IMR-90 (cell line): ENCODE measurements at regions not wholly inside any gene's neighbourhood (a gene's known extent, or its start where the extent isn't known, plus 50 kb on each side); places are given as distances from the start of the nearest gene placed in this dataset.

ENCODE experiments used
- ATAC-seq: fragments of 200-7000 bp; cut with Tn5 transposase; 2 replicates; pipeline ENCODE4 v1.9.1; 2020; ENCODE audit warnings: low read depth, mild to moderate bottlenecking, moderate library complexity
- BruUV-seq: library from RNA; stranded (reverse); fragments of 400-500 nt; replicated peaks from 2 replicates; lab custom pipeline; 2021; lab: Mats Ljungman, UMichigan
- CTCF ChIA-PET: fragments of 300-600 bp; formaldehyde crosslinking; extraction: SDS; loops from one replicate; lab custom pipeline; 2021; ENCODE audit warnings: antibody characterized with exemption; lab: Yijun Ruan, JAX
- POLR2A ChIA-PET: fragments of 300-600 bp; sonication (Branson Sonifier 250); formaldehyde crosslinking; loops from one replicate; lab custom pipeline; 2022; ENCODE audit warnings: antibody characterized with exemption; ENCODE audit not compliant: unreplicated experiment; lab: Charles Lee
- DNase-seq: peaks from one replicate; pipeline ENCODE4 v3.0.0; 2013
- H2AFZ ChIP-seq: replicated peaks from 2 replicates; pipeline ENCODE3; 2013; ENCODE audit warnings: low read length, mild to moderate bottlenecking; ENCODE audit not compliant: poor library complexity
- H2AK5ac ChIP-seq: 2 replicates; pipeline ENCODE4 v1.6.1; 2013; ENCODE audit warnings: low read depth, low read length, inconsistent platforms
- H2AK9ac ChIP-seq: replicated peaks from 2 replicates; pipeline ENCODE3; 2013; ENCODE audit warnings: mild to moderate bottlenecking, low read depth, low read length, moderate library complexity; ENCODE audit not compliant: poor library complexity
- H2BK120ac ChIP-seq: 2 replicates; pipeline ENCODE4 v1.6.1; 2013; ENCODE audit warnings: low read depth, low read length, inconsistent platforms
- H2BK15ac ChIP-seq: 3 replicates; pipeline ENCODE4 v1.6.1; 2013; ENCODE audit warnings: low read depth, low read length, inconsistent platforms
- H2BK20ac ChIP-seq: 2 replicates; pipeline ENCODE4 v1.6.1; 2013; ENCODE audit warnings: low read depth, mild to moderate bottlenecking, inconsistent platforms, low read length, moderate library complexity
- H2BK5ac ChIP-seq: 2 replicates; pipeline ENCODE4 v1.6.1; 2013; ENCODE audit warnings: mild to moderate bottlenecking, low read depth, low read length, inconsistent platforms; ENCODE audit not compliant: poor library complexity, severe bottlenecking
- H3K14ac ChIP-seq: replicated peaks from 2 replicates; pipeline ENCODE4 v1.6.1; 2013; ENCODE audit warnings: low read depth, low read length, inconsistent platforms
- H3K18ac ChIP-seq: 2 replicates; pipeline ENCODE4 v1.6.1; 2013; ENCODE audit warnings: low read depth, low read length, control low read depth
- H3K23ac ChIP-seq: 2 replicates; pipeline ENCODE4 v1.6.1; 2013; ENCODE audit warnings: low read depth, low read length, inconsistent platforms
- H3K27ac ChIP-seq: 2 replicates; pipeline ENCODE4 v1.5.1; 2013; ENCODE audit warnings: mild to moderate bottlenecking, control low read depth, low read length; ENCODE audit not compliant: insufficient read depth
- H3K27me3 ChIP-seq: 2 replicates; pipeline ENCODE4 v1.6.1; 2013; ENCODE audit warnings: low read length; ENCODE audit not compliant: control insufficient read depth, insufficient read depth
- H3K36me3 ChIP-seq: 2 replicates; pipeline ENCODE4 v1.6.1; 2013; ENCODE audit warnings: low read length, mixed read lengths; ENCODE audit not compliant: control insufficient read depth, insufficient read depth
- H3K4ac ChIP-seq: 2 replicates; pipeline ENCODE4 v1.6.1; 2013; ENCODE audit warnings: low read depth, low read length, inconsistent platforms
- H3K4me1 ChIP-seq: 2 replicates; pipeline ENCODE4 v1.6.1; 2013; ENCODE audit warnings: low read length, mixed read lengths; ENCODE audit not compliant: control insufficient read depth, insufficient read depth
- H3K4me2 ChIP-seq: 2 replicates; pipeline ENCODE4 v1.6.1; 2013; ENCODE audit warnings: low read depth, mild to moderate bottlenecking, control low read depth, low read length, moderate library complexity
- H3K4me3 ChIP-seq: 2 replicates; pipeline ENCODE4 v1.5.1; 2013; ENCODE audit warnings: low read depth, mild to moderate bottlenecking, control low read depth, low read length, moderate library complexity; ENCODE audit not compliant: insufficient read depth
- H3K56ac ChIP-seq: 2 replicates; pipeline ENCODE4 v1.6.1; 2013; ENCODE audit warnings: low read length, inconsistent platforms; ENCODE audit not compliant: insufficient read depth; ENCODE audit errors: extremely low read depth
- H3K79me1 ChIP-seq, 2 experiments: 2 replicates each; pipeline ENCODE4 v1.6.1; 2013; ENCODE audit warnings: low read length in 2 of 2, inconsistent platforms in 1 of 2, low read depth in 1 of 2
- H3K9ac ChIP-seq: 2 replicates; pipeline ENCODE4 v1.6.1; 2013; ENCODE audit warnings: low read depth, low read length, control low read depth
- H3K9me1 ChIP-seq: 2 replicates; pipeline ENCODE4 v1.6.1; 2013; ENCODE audit warnings: low read length, inconsistent platforms; ENCODE audit not compliant: insufficient read depth
- H3K9me3 ChIP-seq: 2 replicates; pipeline ENCODE4 v1.6.1; 2013; ENCODE audit warnings: low read length; ENCODE audit not compliant: control insufficient read depth, insufficient read depth
- H4K20me1 ChIP-seq: 2 replicates; pipeline ENCODE4 v1.6.1; 2013; ENCODE audit warnings: low read length, inconsistent platforms; ENCODE audit not compliant: insufficient read depth
- H4K5ac ChIP-seq: 2 replicates; pipeline ENCODE4 v1.6.1; 2013; ENCODE audit warnings: mild to moderate bottlenecking, low read depth, low read length, control low read depth
- H4K8ac ChIP-seq, 2 experiments: 2 replicates each; pipeline ENCODE4 v1.6.1; 2013; ENCODE audit warnings: low read depth in 2 of 2, low read length in 2 of 2, control low read depth in 1 of 2, inconsistent platforms in 1 of 2
- H4K91ac ChIP-seq: 2 replicates; pipeline ENCODE4 v1.6.1; 2013; ENCODE audit warnings: low read depth, low read length, inconsistent platforms; ENCODE audit not compliant: insufficient read depth
- BHLHE40 ChIP-seq: fragments of 150-350 bp; IDR thresholded peaks from 2 replicates; pipeline ENCODE4 v1.6.1; 2016; ENCODE audit warnings: mild to moderate bottlenecking, low read depth, low read length
- CEBPB ChIP-seq: IDR thresholded peaks from 2 replicates; pipeline ENCODE4 v1.6.1; 2012; ENCODE audit warnings: low read depth, low read length, improper control_type of control experiment
- CHD1 ChIP-seq: IDR thresholded peaks from 2 replicates; pipeline ENCODE4 v1.6.1; 2012; ENCODE audit warnings: low read depth, low read length, improper control_type of control experiment
- CTCF ChIP-seq: conservative IDR thresholded peaks from 2 replicates; pipeline ENCODE4 v1.5.1; 2012; ENCODE audit warnings: mild to moderate bottlenecking, low read depth, low read length, improper control_type of control experiment
- ELK1 ChIP-seq: fragments of 150-350 bp; IDR thresholded peaks from 2 replicates; pipeline ENCODE4 v1.6.1; 2016; ENCODE audit warnings: low read depth, mild to moderate bottlenecking, low read length, moderate library complexity, borderline replicate concordance
- FOS ChIP-seq: fragments of 150-350 bp; IDR thresholded peaks from 2 replicates; pipeline ENCODE4 v1.6.1; 2016; ENCODE audit warnings: low read depth, low read length
- MAFK ChIP-seq: IDR thresholded peaks from 2 replicates; pipeline ENCODE4 v1.6.1; 2012; ENCODE audit warnings: low read depth, low read length, improper control_type of control experiment
- MAZ ChIP-seq: IDR thresholded peaks from 2 replicates; pipeline ENCODE4 v1.6.1; 2012; ENCODE audit warnings: low read depth, mild to moderate bottlenecking, low read length, improper control_type of control experiment, moderate library complexity, borderline replicate concordance
- MXI1 ChIP-seq: IDR thresholded peaks from 2 replicates; pipeline ENCODE4 v1.6.1; 2012; ENCODE audit warnings: low read depth, mild to moderate bottlenecking, low read length, moderate library complexity, borderline replicate concordance
- NFE2L2 ChIP-seq: fragments of 150-350 bp; IDR thresholded peaks from 2 replicates; pipeline ENCODE4 v1.6.1; 2016; ENCODE audit warnings: low read depth, mild to moderate bottlenecking, low read length
- POLR2A ChIP-seq: IDR thresholded peaks from 2 replicates; pipeline ENCODE4 v1.6.1; 2012; ENCODE audit warnings: mild to moderate bottlenecking, low read depth, low read length
- RAD21 ChIP-seq: IDR thresholded peaks from 2 replicates; pipeline ENCODE4 v1.6.1; 2012; ENCODE audit warnings: low read length, improper control_type of control experiment
- RCOR1 ChIP-seq: IDR thresholded peaks from 2 replicates; pipeline ENCODE4 v1.6.1; 2012; ENCODE audit warnings: mild to moderate bottlenecking, low read length, improper control_type of control experiment; ENCODE audit not compliant: insufficient replicate concordance
- RFX5 ChIP-seq: IDR thresholded peaks from 2 replicates; pipeline ENCODE4 v1.8.0; 2012; ENCODE audit warnings: low read depth, mild to moderate bottlenecking, low read length, moderate library complexity
- SMC3 ChIP-seq: fragments of 150-350 bp; IDR thresholded peaks from 2 replicates; pipeline ENCODE4 v1.6.1; 2016; ENCODE audit warnings: low read depth, mild to moderate bottlenecking, antibody characterized with exemption, low read length, moderate library complexity
- USF2 ChIP-seq: fragments of 150-350 bp; IDR thresholded peaks from 2 replicates; pipeline ENCODE4 v1.6.1; 2017; ENCODE audit warnings: mild to moderate bottlenecking, antibody characterized with exemption, low read length, low read depth
- dilution Hi-C: fragments of 300-500 bp; cut with HindIII; formaldehyde crosslinking; loops from one replicate; pipeline ENCODE4 v1.14.3; 2018; ENCODE audit warnings: low sequenced_read_pairs; ENCODE audit not compliant: unreplicated experiment
- in situ Hi-C: fragments of 300-500 bp; cut with MboI; formaldehyde crosslinking; loops from 3 replicates; pipeline ENCODE4 v1.14.3; 2019; ENCODE audit warnings: low sequenced_read_pairs, inconsistent platforms, mixed read lengths
- intact Hi-C: fragments of 100-400 bp; cut with micrococcal nuclease; formaldehyde crosslinking; loops from 2 replicates; pipeline ENCODE4 v1.10.0; 2022

- H3K56ac ChIP-seq: no peak overlapping the region
- H3K27me3 ChIP-seq: no peaks in the 10 kb centered on the region
- no peak overlapping the region for H2AK5ac ChIP-seq
- dilution Hi-C loops (no loop called here), intact Hi-C loops (no loop called here), in situ Hi-C loops (no loop called here)
- no peaks in the 10 kb centered on the region for H3K79me1 ChIP-seq
- H4K8ac ChIP-seq: no peak overlapping the region
- ATAC-seq (no peak), DNase-seq (peak; percentile 7)
- no peak overlapping the region for H2AK9ac ChIP-seq
- no peak overlapping the region for H3K27ac ChIP-seq
- no peak overlapping the region for H2AFZ ChIP-seq
- H4K20me1 ChIP-seq: no peaks in the 10 kb centered on the region
- no peak overlapping the region for H2BK5ac ChIP-seq
- peaks cover 4% of the 10 kb centered on the region for H3K4me1 ChIP-seq
- H3K9me1 ChIP-seq: no peaks in the 10 kb centered on the region
- H2BK20ac ChIP-seq: no peak overlapping the region
- BruUV-seq: no TSS peak
- no peak overlapping the region for H4K5ac ChIP-seq
- ChIA-PET POLR2A (no interaction called here), CTCF (no interaction called here)
- H2BK15ac ChIP-seq: no peak overlapping the region
- TF ChIP-seq CHD1: no peak
- no peak for TF ChIP-seq USF2
- no peak for TF ChIP-seq SMC3
- no peak for TF ChIP-seq RCOR1
- no peak for TF ChIP-seq FOS
- TF ChIP-seq ELK1: no peak
- TF ChIP-seq CTCF: no peak
- no peak for TF ChIP-seq MXI1
- no peak for TF ChIP-seq RFX5
- TF ChIP-seq MAFK: no peak
- no peak for TF ChIP-seq POLR2A
- TF ChIP-seq RAD21: no peak
- TF ChIP-seq CEBPB: no peak
- no peak for TF ChIP-seq BHLHE40
- no peak for TF ChIP-seq NFE2L2
- no peak for TF ChIP-seq MAZ
- H3K18ac ChIP-seq: no peak overlapping the region; the same call in 1 of the 2 replicates
- no peak overlapping the region for H4K91ac ChIP-seq
- no peak overlapping the region for H3K23ac ChIP-seq
- H3K9ac ChIP-seq: no peak overlapping the region
- no peaks in the 10 kb centered on the region for H3K36me3 ChIP-seq
- H2BK120ac ChIP-seq: no peak overlapping the region
- H3K4me2 ChIP-seq: no peak overlapping the region
- no peaks in the 10 kb centered on the region for H3K9me3 ChIP-seq
- no peak overlapping the region for H3K4ac ChIP-seq
- H3K14ac ChIP-seq: no peak overlapping the region
- no peak overlapping the region for H3K4me3 ChIP-seq
These were observed 517.8 kb upstream of the DSEL start for GRCh38 chr18:68034296-68034695.
